ENCODE measurements at regions not wholly inside any gene's neighbourhood (a gene's known extent, or its start where the extent isn't known, plus 50 kb on each side); places are given as distances from the start of the nearest gene placed in this dataset.

DNA sequence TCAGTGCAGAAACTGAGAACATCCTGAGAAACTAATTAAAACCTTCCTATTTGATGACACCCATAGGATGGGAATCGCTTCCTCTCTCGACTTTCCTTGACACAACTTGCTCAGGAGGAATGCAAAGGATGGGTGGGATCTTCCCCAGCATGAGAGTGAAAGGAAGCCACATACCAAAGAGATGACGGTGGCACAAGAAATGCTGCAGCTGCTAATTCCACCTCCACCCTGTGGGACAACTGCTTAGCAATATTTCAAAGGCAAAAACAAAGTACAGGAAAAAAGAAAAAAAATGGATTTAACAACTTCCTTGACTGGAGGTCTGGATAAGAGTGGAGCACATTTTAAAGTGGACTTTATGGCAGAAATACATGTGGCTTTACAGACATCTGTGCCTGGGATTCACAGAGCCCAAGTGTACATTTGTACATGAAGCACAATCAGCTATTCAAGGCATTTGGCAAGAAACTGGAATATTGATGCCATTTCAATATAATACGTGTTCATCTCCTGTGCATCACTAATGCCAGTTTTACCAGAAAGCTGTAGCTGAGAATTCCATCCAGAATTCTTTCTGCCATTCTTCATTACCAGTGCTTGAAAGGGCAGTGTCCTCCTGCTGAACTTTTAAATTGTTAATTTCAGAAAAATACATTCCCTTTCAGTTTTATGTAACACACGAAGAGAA is 359.2 kb upstream of the ACTBL2 start:
- H3K4me3 ChIP-seq, result peak overlapping the region; percentile 59
- no peaks in the 10 kb centered on the region for H3K36me3 ChIP-seq (ENCODE audit: insufficient read depth, low read length)
- TF ChIP-seq POLR2AphosphoS5 (IDR thresholded peaks at IDR 0.05; ENCODE audit: borderline replicate concordance, low read depth, low read length) (no peak), FOXP2 (optimal IDR thresholded peaks at IDR 0.05; ENCODE audit: control extremely low read depth, extremely low read length, insufficient read depth) (no peak), EZH2 (IDR thresholded peaks at IDR 0.05) (no peak)
- H3K27ac ChIP-seq, result peak overlapping the region; percentile 55
- H3K9me3 ChIP-seq (ENCODE audit: low read depth, low read length), result no peaks in the 10 kb centered on the region
- H3K9ac ChIP-seq (ENCODE audit: insufficient read length), result no peak overlapping the region
- DNase-seq (ENCODE audit: low read depth, low spot score), result peak; percentile 48

DNA sequence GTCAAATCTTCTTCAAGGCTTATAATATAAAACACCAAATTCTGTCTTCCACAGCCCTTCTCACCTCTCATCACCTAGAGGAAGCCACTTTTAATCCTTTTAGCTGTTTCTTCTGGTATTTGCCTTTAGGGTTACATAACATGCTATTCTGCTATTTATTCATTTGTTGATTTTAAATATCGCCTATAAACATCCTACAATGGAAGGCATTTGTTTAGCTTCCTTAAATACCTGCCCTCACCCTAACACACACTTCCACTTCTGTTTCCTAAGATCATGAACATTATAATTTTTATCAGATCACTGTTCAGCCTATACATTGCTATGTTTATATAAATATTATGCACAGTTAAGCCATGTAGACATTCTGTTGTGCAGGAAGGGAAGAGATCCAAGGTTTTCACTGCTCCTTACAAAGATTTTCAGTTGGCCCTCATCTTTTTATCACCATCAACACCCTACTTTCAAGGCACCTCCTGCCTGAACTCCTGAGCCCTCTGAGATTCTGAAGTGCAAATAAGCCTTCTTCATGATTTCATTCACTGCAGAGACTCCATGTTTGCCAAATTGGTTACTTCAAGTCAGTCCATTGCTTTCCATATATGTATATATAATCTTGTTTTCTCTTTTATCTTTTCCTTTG is 356.9 kb upstream of the ACTBL2 start:
- peak overlapping the region; percentile 19; the same call in 1 of the 2 replicates for H3K27ac ChIP-seq
- no peak overlapping the region for H3K9ac ChIP-seq (ENCODE audit: insufficient read length)

DNA sequence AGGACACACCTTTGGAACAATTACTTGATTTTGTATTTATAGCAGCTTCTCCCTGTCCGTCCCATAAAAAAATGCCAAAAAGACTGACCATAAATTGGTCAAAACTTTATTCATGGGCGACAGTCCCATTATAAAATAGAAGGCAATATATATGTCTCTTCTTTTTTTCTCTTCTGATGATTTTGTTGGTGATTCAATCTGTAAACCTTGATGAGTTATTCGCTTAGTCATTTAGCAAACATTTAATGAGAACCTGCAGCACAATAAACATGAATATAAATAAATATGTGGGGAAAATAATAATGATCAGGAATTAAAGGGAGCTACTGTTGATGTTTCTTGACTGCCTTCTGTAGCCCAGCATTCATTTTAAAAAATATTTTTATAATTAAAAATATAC is 356.4 kb upstream of the ACTBL2 start:
- DNase-seq (ENCODE audit: low read depth, low spot score), result no peak
- no peaks in the 10 kb centered on the region for H3K9me3 ChIP-seq (ENCODE audit: low read depth, low read length)
- no peak overlapping the region for H3K4me3 ChIP-seq
- no peak overlapping the region for H3K27ac ChIP-seq
- H3K36me3 ChIP-seq (ENCODE audit: insufficient read depth, low read length), result no peaks in the 10 kb centered on the region
- TF ChIP-seq EZH2 (IDR thresholded peaks at IDR 0.05), result no peak
- TF ChIP-seq POLR2AphosphoS5 (IDR thresholded peaks at IDR 0.05; ENCODE audit: borderline replicate concordance, low read depth, low read length), result no peak
- TF ChIP-seq FOXP2 (optimal IDR thresholded peaks at IDR 0.05; ENCODE audit: control extremely low read depth, extremely low read length, insufficient read depth), result no peak
- H3K9ac ChIP-seq (ENCODE audit: insufficient read length), result no peak overlapping the region

More for the DNA sequence above, 356.9 kb upstream of the ACTBL2 start:
- TF ChIP-seq POLR2AphosphoS5 (IDR thresholded peaks at IDR 0.05; ENCODE audit: borderline replicate concordance, low read depth, low read length) (no peak), EZH2 (IDR thresholded peaks at IDR 0.05) (no peak), FOXP2 (optimal IDR thresholded peaks at IDR 0.05; ENCODE audit: control extremely low read depth, extremely low read length, insufficient read depth) (no peak)
- DNase-seq (ENCODE audit: low read depth, low spot score), result no peak
- Histone ChIP-seq H3K9me3 (ENCODE audit: low read depth, low read length) (no peaks in the 10 kb centered on the region), H3K36me3 (ENCODE audit: insufficient read depth, low read length) (no peaks in the 10 kb centered on the region), H3K4me3 (no peak overlapping the region)

GRCh38 chr5:57836921-57837320 is 354.3 kb upstream of the ACTBL2 start:
- Histone ChIP-seq H3K36me3 (ENCODE audit: insufficient read depth, low read length) (no peaks in the 10 kb centered on the region), H3K9me3 (ENCODE audit: low read depth, low read length) (no peaks in the 10 kb centered on the region), H3K9ac (ENCODE audit: insufficient read length) (no peak overlapping the region), H3K27ac (no peak overlapping the region), H3K4me3 (no peak overlapping the region)
- no peak for DNase-seq (ENCODE audit: low read depth, low spot score)
- TF ChIP-seq EZH2 (IDR thresholded peaks at IDR 0.05), result no peak
- TF ChIP-seq FOXP2 (optimal IDR thresholded peaks at IDR 0.05; ENCODE audit: control extremely low read depth, extremely low read length, insufficient read depth), result no peak
- no peak for TF ChIP-seq POLR2AphosphoS5 (IDR thresholded peaks at IDR 0.05; ENCODE audit: borderline replicate concordance, low read depth, low read length)

GRCh38 chr5:57836331-57836730 is 353.7 kb upstream of the ACTBL2 start:
- H3K36me3 ChIP-seq (ENCODE audit: insufficient read depth, low read length), result no peaks in the 10 kb centered on the region
- no peak overlapping the region for H3K9ac ChIP-seq (ENCODE audit: insufficient read length)
- no peak for DNase-seq (ENCODE audit: low read depth, low spot score)
- TF ChIP-seq POLR2AphosphoS5 (IDR thresholded peaks at IDR 0.05; ENCODE audit: borderline replicate concordance, low read depth, low read length) (no peak), EZH2 (IDR thresholded peaks at IDR 0.05) (no peak), FOXP2 (optimal IDR thresholded peaks at IDR 0.05; ENCODE audit: control extremely low read depth, extremely low read length, insufficient read depth) (no peak)
- no peaks in the 10 kb centered on the region for H3K9me3 ChIP-seq (ENCODE audit: low read depth, low read length)
- no peak overlapping the region for H3K4me3 ChIP-seq
- no peak overlapping the region for H3K27ac ChIP-seq

- no peaks in the 10 kb centered on the region for H3K36me3 ChIP-seq (ENCODE audit: insufficient read depth, low read length)
- no peaks in the 10 kb centered on the region for H3K9me3 ChIP-seq (ENCODE audit: low read depth, low read length)
- no peak for DNase-seq (ENCODE audit: low read depth, low spot score)
- no peak overlapping the region for H3K9ac ChIP-seq (ENCODE audit: insufficient read length)
- TF ChIP-seq FOXP2 (optimal IDR thresholded peaks at IDR 0.05; ENCODE audit: control extremely low read depth, extremely low read length, insufficient read depth) (no peak), EZH2 (IDR thresholded peaks at IDR 0.05) (no peak), POLR2AphosphoS5 (IDR thresholded peaks at IDR 0.05; ENCODE audit: borderline replicate concordance, low read depth, low read length) (no peak)
- H3K4me3 ChIP-seq, result no peak overlapping the region
- no peak overlapping the region for H3K27ac ChIP-seq
Measured at GRCh38 chr5:57834829-57835608, 352.4 kb upstream of the ACTBL2 start.

DNA sequence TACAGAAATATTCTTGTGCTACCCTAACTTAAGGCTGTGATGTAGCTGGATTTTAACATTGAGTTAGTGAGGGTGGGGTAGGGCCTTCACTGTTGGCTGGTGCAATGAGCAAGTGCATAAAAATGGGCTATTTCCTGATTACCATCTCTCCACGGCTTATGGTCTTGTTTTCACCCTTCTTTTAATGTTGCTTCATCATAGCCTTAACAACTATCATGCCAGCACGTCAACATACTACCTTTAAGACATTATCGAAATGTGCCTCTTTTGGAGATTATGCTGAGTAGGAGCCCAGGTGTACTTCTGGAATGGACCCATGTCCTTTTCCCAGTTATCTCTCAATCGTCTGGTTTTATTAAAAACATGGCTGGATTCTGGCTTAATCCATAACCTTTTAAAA is 350.9 kb upstream of the ACTBL2 start:
- Histone ChIP-seq H3K9ac (ENCODE audit: insufficient read length) (no peak overlapping the region), H3K9me3 (ENCODE audit: low read depth, low read length) (no peaks in the 10 kb centered on the region), H3K36me3 (ENCODE audit: insufficient read depth, low read length) (no peaks in the 10 kb centered on the region), H3K4me3 (no peak overlapping the region), H3K27ac (no peak overlapping the region)
- no peak for DNase-seq (ENCODE audit: low read depth, low spot score)
- TF ChIP-seq FOXP2 (optimal IDR thresholded peaks at IDR 0.05; ENCODE audit: control extremely low read depth, extremely low read length, insufficient read depth), result no peak
- no peak for TF ChIP-seq POLR2AphosphoS5 (IDR thresholded peaks at IDR 0.05; ENCODE audit: borderline replicate concordance, low read depth, low read length)
- TF ChIP-seq EZH2 (IDR thresholded peaks at IDR 0.05), result no peak

GRCh38 chr5:57832875-57833274 is 350.3 kb upstream of the ACTBL2 start:
- no peak overlapping the region for H3K4me3 ChIP-seq
- H3K27ac ChIP-seq, result no peak overlapping the region
- H3K9me3 ChIP-seq (ENCODE audit: low read depth, low read length), result no peaks in the 10 kb centered on the region
- DNase-seq (ENCODE audit: low read depth, low spot score), result no peak
- no peak overlapping the region for H3K9ac ChIP-seq (ENCODE audit: insufficient read length)
- TF ChIP-seq FOXP2 (optimal IDR thresholded peaks at IDR 0.05; ENCODE audit: control extremely low read depth, extremely low read length, insufficient read depth), result no peak
- TF ChIP-seq EZH2 (IDR thresholded peaks at IDR 0.05), result no peak
- no peak for TF ChIP-seq POLR2AphosphoS5 (IDR thresholded peaks at IDR 0.05; ENCODE audit: borderline replicate concordance, low read depth, low read length)
- H3K36me3 ChIP-seq (ENCODE audit: insufficient read depth, low read length), result no peaks in the 10 kb centered on the region

Data from SK-N-MC (cell line).